WERI-Rb-1 (cell line): ENCODE measurements at regions not wholly inside any gene's neighbourhood (a gene's known extent, or its start where the extent isn't known, plus 50 kb on each side); places are given as distances from the start of the nearest gene placed in this dataset.
"Not testable (repeated sequence)": the region's sequence is repeated elsewhere in the genome, so short reads cannot be mapped to it uniquely, and the experiment has no call there.

Source experiments
- DNase-seq: peaks from one replicate; pipeline ENCODE4 v3.0.0-alpha.2; 2020
- H3K27ac ChIP-seq: fragments of 250-450 bp; sonication (Bioruptor Pico); 2 replicates; pipeline ENCODE4 v1.5.1; 2020; ENCODE audit warnings: mild to moderate bottlenecking, moderate library complexity
- H3K27me3 ChIP-seq: fragments of 250-450 bp; sonication (Bioruptor Pico); 2 replicates; pipeline ENCODE4 v1.5.1; 2021; ENCODE audit warnings: mild to moderate bottlenecking, low read depth, moderate library complexity; ENCODE audit not compliant: insufficient read depth, severe bottlenecking
- H3K36me3 ChIP-seq: fragments of 250-450 bp; sonication (Bioruptor Pico); 2 replicates; pipeline ENCODE4 v1.5.1; 2020; ENCODE audit warnings: mild to moderate bottlenecking, moderate library complexity
- H3K4me3 ChIP-seq: 2 replicates; pipeline ENCODE4 v1.5.1; 2011; ENCODE audit warnings: low read depth, mild to moderate bottlenecking, control low read depth, low read length
- H3K9me3 ChIP-seq: fragments of 250-450 bp; sonication (Bioruptor Pico); 2 replicates; pipeline ENCODE4 v1.5.1; 2021; ENCODE audit warnings: mild to moderate bottlenecking, moderate library complexity; ENCODE audit not compliant: severe bottlenecking
- CTCF ChIP-seq: IDR thresholded peaks from 2 replicates; pipeline ENCODE4 v1.5.1; 2011; ENCODE audit warnings: low read depth, mild to moderate bottlenecking, control low read depth, inconsistent platforms, low read length

GRCh38 chr14:71250791-71251190 is 343.5 kb downstream of the PCNX1 start:
- H3K27me3 ChIP-seq, result no peaks in the 10 kb centered on the region
- no peak overlapping the region for H3K4me3 ChIP-seq
- no peak overlapping the region for H3K27ac ChIP-seq
- no peak for TF ChIP-seq CTCF
- no peaks in the 10 kb centered on the region for H3K36me3 ChIP-seq
- DNase-seq, result no peak
- no peaks in the 10 kb centered on the region for H3K9me3 ChIP-seq

DNA sequence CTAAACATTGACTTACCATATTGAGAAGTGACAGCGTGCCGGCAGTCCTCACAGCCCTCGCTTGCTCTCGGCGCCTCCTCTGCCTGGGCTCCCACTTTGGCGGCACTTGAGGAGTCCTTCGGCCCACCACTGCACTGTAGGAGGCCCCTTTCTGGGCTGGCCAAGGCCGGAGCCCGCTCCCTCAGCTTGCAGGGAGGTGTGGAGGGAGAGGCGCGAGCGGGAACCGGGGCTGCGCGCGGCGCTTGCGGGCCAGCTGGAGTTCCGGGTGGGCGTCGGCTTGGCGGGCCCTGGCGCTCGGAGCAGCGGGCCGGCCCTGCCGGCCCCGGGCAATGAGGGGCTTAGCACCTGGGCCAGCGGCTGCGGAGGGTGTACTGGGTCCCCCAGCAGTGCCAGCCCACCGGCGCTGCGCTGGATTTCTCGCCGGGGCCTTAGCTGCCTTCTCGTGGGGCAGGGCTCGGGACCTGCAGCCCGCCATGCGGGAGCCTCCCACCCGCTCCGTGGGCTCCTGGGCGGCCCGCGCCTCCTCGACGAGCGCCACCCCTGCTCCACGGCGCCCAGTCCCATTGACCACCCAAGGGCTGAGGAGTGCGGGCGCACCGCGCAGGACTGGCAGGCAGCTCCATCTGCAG is 346.9 kb downstream of the PCNX1 start:
- H3K9me3 ChIP-seq, H3K36me3 ChIP-seq, H3K27me3 ChIP-seq: not testable (repeated sequence)
- peak overlapping the region; percentile 49 for H3K27ac ChIP-seq
- peak; percentile 45 for DNase-seq
- H3K4me3 ChIP-seq, result peak overlapping the region; percentile 43

DNA sequence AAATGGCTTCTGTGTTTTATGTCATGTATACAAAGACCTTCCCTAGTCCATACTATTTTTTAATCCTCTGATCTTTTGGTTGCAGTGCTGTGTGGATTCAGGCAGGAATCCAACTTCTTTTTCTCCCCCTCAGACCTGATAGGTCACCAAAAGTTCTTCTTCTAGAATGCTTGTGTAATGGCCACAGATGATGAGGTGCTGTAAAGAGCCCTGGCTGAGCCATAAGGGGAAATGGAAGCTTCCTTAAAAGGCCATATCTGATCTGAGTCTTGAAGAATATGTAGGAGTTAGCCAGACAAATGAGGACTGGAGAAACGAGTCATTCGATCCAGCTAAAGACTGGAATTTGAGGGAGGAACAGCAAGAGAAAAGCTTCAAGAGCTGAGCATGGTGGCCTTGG is 353.9 kb downstream of the PCNX1 start:
- no peaks in the 10 kb centered on the region for H3K36me3 ChIP-seq
- H3K9me3 ChIP-seq, result peaks cover 5% of the 10 kb centered on the region
- no peak overlapping the region for H3K27ac ChIP-seq
- TF ChIP-seq CTCF, result no peak
- no peaks in the 10 kb centered on the region for H3K27me3 ChIP-seq
- no peak for DNase-seq
- H3K4me3 ChIP-seq, result no peak overlapping the region

DNA sequence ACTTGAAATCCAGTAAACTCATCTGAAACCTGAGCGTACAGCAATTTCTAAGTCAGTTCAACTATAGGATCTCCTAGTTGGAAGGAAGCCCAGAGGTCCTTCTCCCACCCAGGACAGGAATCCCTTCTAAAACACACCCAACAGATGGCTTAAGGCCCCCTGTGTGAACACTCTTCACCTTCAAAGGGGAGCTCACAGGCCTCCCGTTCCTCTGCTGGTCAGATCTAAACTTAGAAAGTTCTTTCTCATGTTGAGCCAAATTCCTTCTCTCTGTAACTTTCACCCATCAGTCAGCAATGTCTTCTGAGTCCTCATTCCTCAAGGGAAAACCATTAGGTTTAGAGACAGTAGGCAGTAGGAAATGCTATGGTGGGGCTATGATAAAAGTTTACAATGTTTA is 355.2 kb downstream of the PCNX1 start:
- DNase-seq, result no peak
- H3K9me3 ChIP-seq, result peaks cover 5% of the 10 kb centered on the region
- no peak for TF ChIP-seq CTCF
- no peaks in the 10 kb centered on the region for H3K27me3 ChIP-seq
- no peak overlapping the region for H3K27ac ChIP-seq
- H3K4me3 ChIP-seq, result no peak overlapping the region
- H3K36me3 ChIP-seq, result no peaks in the 10 kb centered on the region

GRCh38 chr14:71264260-71264659 is 357.0 kb downstream of the PCNX1 start:
- no peak for DNase-seq
- TF ChIP-seq CTCF, result no peak
- no peaks in the 10 kb centered on the region for H3K9me3 ChIP-seq
- H3K36me3 ChIP-seq, result no peaks in the 10 kb centered on the region
- H3K27me3 ChIP-seq, result no peaks in the 10 kb centered on the region
- H3K27ac ChIP-seq, result no peak overlapping the region
- H3K4me3 ChIP-seq, result no peak overlapping the region

DNA sequence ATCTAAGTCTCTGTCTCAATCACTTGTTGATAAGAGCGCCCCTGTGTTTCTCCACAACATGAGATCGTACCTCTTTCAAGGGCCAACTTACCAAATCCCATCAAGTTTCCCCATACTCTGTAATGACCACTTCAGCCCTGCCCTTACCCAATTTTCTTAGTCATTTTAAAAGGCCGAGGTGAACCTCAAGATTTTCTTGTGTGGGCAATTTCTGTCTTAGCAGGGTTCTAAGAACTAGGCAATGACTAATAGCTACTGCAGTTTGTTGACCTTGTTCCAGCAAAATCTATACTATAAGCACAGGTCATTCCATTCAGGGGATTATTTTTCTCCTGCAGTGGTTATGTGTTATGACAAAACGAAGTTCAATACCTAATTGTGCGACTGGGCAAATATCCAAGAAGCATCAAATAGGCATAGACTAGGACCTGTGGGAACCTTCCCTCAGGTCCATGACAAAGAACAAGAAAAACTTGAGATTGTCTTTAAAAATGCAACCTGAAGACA is 359.8 kb downstream of the PCNX1 start:
- no peaks in the 10 kb centered on the region for H3K36me3 ChIP-seq
- H3K9me3 ChIP-seq, result no peaks in the 10 kb centered on the region
- TF ChIP-seq CTCF, result no peak
- H3K27me3 ChIP-seq, result no peaks in the 10 kb centered on the region
- no peak for DNase-seq
- H3K27ac ChIP-seq, result no peak overlapping the region
- H3K4me3 ChIP-seq, result no peak overlapping the region
